Prostate gland (tissue), 2 donors: ENCODE measurements at regions not wholly inside any gene's neighbourhood (a gene's known extent, or its start where the extent isn't known, plus 50 kb on each side); places are given as distances from the start of the nearest gene placed in this dataset.

Experiments
- DNase-seq: peaks from one replicate; pipeline ENCODE4 v3.0.0-alpha.2; 2019; ENCODE audit warnings: low spot score
- H3K27ac ChIP-seq, 2 donors: fragments of 200-600 bp; sonication (generic); 2 replicates each; pipeline ENCODE4 v1.5.1; 2017 to 2019
- H3K27me3 ChIP-seq: fragments of 200-600 bp; sonication (generic); replicated peaks from 2 replicates; pipeline ENCODE4 v1.5.1; 2019; ENCODE audit not compliant: insufficient read depth
- H3K36me3 ChIP-seq, 2 donors: fragments of 200-600 bp; sonication (generic); 1 replicate in 1 of 2; 2 replicates in 1 of 2; pipeline versions ENCODE4 v1.5.1 to v1.8.1; 2017 to 2019
- H3K4me1 ChIP-seq: fragments of 200-600 bp; sonication (generic); replicated peaks from 2 replicates; pipeline ENCODE4 v1.5.1; 2019
- H3K4me3 ChIP-seq, 2 donors: fragments of 200-600 bp; sonication (generic); 2 replicates each; pipeline ENCODE4 v1.5.1; 2017 to 2019
- H3K9me3 ChIP-seq: fragments of 200-600 bp; sonication (generic); 2 replicates; pipeline ENCODE4 v1.5.1; 2017
- POLR2A ChIP-seq: fragments of 450-650 bp; IDR thresholded peaks from one replicate; pipeline ENCODE4 v1.6.1; 2016; ENCODE audit warnings: antibody characterized with exemption, mild to moderate bottlenecking
- POLR2AphosphoS5 ChIP-seq: sonication (generic); formaldehyde crosslinking; IDR thresholded peaks from one replicate; pipeline ENCODE4 v1.6.1; 2017; ENCODE audit warnings: antibody characterized with exemption
- WGBS: methylation state at CpG from one replicate; pipeline ENCODE4 v1.1.5; 2018; 5-methylcytosine and 5-hydroxymethylcytosine counted together
- intact Hi-C: fragments of 100-400 bp; cut with DNase I; formaldehyde crosslinking; loops from one replicate; pipeline ENCODE4 v1.14.2; 2022
- TF ChIP-seq, protein P1 (sequence below), 4 experiments: fragments of 200-600 bp in 2 of 4; fragments of 450-650 bp in 2 of 4; sonication (generic) in 2 of 4; IDR thresholded peaks; 1 replicate in 3 of 4; 2 replicates in 1 of 4; pipeline ENCODE4 v1.5.1; 2016 to 2019; ENCODE audit warnings: antibody characterized with exemption in 4 of 4, mild to moderate bottlenecking in 2 of 4, moderate library complexity in 2 of 4

DNA sequence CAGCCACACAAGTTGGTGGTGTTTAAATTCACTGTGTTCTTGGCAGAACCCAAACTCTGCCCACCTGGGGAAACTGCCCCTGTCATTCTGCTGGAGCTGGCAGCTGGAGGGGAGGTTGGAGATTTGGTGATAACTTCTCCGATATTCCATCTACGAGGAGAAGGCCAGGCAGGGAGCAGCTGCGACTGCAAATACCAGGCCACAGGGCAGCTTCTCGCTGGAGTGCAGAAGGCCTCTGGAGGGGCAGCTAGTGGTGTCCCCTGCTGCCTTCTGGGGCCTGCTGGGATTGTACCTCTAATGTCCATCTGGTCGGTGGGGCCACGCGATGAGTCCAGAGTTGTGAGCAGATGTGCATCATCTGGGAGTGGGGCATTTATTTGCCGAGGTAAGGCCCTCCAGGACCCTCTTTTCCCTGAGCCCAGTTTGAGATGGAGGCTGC, 98.9 kb downstream of the ACKR3 start:
- DNase-seq: no peak
- no peak for TF ChIP-seq POLR2A
- TF ChIP-seq POLR2AphosphoS5: no peak
- TF ChIP-seq, protein P1, sequence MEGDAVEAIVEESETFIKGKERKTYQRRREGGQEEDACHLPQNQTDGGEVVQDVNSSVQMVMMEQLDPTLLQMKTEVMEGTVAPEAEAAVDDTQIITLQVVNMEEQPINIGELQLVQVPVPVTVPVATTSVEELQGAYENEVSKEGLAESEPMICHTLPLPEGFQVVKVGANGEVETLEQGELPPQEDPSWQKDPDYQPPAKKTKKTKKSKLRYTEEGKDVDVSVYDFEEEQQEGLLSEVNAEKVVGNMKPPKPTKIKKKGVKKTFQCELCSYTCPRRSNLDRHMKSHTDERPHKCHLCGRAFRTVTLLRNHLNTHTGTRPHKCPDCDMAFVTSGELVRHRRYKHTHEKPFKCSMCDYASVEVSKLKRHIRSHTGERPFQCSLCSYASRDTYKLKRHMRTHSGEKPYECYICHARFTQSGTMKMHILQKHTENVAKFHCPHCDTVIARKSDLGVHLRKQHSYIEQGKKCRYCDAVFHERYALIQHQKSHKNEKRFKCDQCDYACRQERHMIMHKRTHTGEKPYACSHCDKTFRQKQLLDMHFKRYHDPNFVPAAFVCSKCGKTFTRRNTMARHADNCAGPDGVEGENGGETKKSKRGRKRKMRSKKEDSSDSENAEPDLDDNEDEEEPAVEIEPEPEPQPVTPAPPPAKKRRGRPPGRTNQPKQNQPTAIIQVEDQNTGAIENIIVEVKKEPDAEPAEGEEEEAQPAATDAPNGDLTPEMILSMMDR (IDR thresholded peaks at IDR 0.05): no peak
- no peaks in the 10 kb centered on the region for H3K4me1 ChIP-seq
- no peak overlapping the region for H3K27ac ChIP-seq
- no peaks in the 10 kb centered on the region for H3K36me3 ChIP-seq
- intact Hi-C loops: no loop called here
- H3K9me3 ChIP-seq: no peaks in the 10 kb centered on the region
- no peaks in the 10 kb centered on the region for H3K27me3 ChIP-seq
- no peak overlapping the region for H3K4me3 ChIP-seq
- 95% methylated on average over 8 of the region's 8 CpGs for WGBS

DNA sequence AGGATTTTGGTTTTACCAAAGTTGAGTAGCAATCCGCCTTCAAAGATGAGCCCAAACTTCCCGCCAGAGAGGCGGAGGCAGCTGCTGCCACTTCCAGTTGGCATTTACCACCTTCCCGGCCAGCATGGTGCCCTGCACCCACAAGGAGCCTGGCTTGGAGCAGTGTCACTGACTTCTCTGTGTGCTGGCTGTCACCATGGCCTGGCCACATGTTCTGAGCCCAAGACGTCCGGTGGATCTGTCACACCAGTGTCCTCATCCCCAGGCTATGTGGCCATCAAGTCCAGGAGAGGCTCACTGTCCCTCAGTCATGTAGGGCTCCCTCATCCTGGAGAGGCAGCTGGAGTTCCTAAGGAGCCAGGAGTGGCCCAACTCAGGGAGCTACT, 100.6 kb downstream of the ACKR3 start:
- no peaks in the 10 kb centered on the region for H3K36me3 ChIP-seq
- no peak for DNase-seq
- TF ChIP-seq, protein P1 (IDR thresholded peaks at IDR 0.05): no peak
- no peak for TF ChIP-seq POLR2A
- TF ChIP-seq POLR2AphosphoS5: no peak
- 98% methylated on average over 6 of the region's 6 CpGs for WGBS
- no peak overlapping the region for H3K4me3 ChIP-seq
- H3K9me3 ChIP-seq: no peaks in the 10 kb centered on the region
- H3K27me3 ChIP-seq: no peaks in the 10 kb centered on the region
- H3K27ac ChIP-seq: no peak overlapping the region
- intact Hi-C loops: no loop called here
- H3K4me1 ChIP-seq: no peaks in the 10 kb centered on the region

DNA sequence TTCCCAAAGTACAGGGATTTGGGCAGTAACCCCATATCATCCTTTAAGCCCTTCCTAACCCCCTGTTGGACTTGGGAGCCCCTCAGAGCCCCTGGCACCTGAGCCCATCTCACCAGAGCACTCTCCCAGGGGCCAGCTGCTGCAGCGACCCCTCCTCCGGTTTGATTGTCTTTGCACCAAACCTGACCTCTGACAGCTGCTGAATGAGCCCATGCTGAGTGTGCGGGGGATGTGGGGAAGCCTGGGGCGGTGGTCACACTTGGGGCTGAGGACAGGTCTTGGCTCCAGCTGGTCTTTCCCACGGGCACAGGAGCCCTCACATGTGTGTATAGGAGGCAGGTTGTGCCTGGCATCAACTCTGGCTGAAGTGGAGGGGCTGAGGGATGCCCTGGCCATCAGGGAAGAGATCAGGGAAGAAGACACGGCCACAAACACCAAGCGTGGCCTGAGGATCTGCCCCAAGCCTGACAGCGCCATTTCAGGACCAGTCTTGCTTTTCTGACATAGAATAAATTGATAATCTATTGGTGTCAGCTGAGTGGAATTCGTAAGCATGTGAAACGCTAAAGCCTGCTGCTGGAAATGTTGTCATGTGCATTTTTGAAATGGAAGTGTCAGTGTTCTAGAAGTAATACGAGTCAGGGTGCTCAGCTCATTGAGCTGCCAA, 102.4 kb downstream of the ACKR3 start:
- intact Hi-C loops: no loop called here
- H3K4me3 ChIP-seq: no peak overlapping the region
- no peaks in the 10 kb centered on the region for H3K4me1 ChIP-seq
- no peaks in the 10 kb centered on the region for H3K27me3 ChIP-seq
- TF ChIP-seq POLR2A (no peak), POLR2AphosphoS5 (no peak)
- TF ChIP-seq, protein P1 (IDR thresholded peaks at IDR 0.05): no peak
- H3K27ac ChIP-seq: no peak overlapping the region
- H3K9me3 ChIP-seq: no peaks in the 10 kb centered on the region
- WGBS: 96% methylated on average over 11 of the region's 11 CpGs
- no peaks in the 10 kb centered on the region for H3K36me3 ChIP-seq
- DNase-seq: no peak

DNA sequence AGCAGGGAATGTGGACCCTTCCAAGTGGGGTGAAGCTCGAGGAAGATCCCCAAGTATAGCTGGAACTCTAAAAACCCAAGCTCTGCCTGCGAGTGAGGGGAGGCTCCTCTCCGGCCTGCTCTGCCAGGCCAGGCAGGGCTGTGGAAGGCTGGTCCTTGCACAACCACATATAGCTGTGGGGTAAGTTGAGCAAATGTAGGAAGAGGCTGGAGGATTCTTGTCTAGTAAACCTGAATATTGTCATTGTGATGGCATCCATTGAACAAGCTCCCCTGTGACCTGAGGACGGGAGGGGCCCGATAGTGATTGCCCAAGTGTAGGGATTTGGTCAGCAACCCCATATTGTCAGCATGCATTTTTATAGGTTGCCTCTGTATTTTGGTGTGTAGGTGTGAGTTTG, 103.0 kb downstream of the ACKR3 start:
- 96% methylated on average over 5 of the region's 5 CpGs for WGBS
- intact Hi-C loops: no loop called here
- Histone ChIP-seq H3K36me3 (no peaks in the 10 kb centered on the region), H3K9me3 (no peaks in the 10 kb centered on the region), H3K27me3 (no peaks in the 10 kb centered on the region), H3K4me3 (no peak overlapping the region), H3K4me1 (no peaks in the 10 kb centered on the region), H3K27ac (no peak overlapping the region)
- TF ChIP-seq POLR2AphosphoS5 (no peak), POLR2A (no peak)
- TF ChIP-seq, protein P1 (IDR thresholded peaks at IDR 0.05): no peak
- no peak for DNase-seq

DNA sequence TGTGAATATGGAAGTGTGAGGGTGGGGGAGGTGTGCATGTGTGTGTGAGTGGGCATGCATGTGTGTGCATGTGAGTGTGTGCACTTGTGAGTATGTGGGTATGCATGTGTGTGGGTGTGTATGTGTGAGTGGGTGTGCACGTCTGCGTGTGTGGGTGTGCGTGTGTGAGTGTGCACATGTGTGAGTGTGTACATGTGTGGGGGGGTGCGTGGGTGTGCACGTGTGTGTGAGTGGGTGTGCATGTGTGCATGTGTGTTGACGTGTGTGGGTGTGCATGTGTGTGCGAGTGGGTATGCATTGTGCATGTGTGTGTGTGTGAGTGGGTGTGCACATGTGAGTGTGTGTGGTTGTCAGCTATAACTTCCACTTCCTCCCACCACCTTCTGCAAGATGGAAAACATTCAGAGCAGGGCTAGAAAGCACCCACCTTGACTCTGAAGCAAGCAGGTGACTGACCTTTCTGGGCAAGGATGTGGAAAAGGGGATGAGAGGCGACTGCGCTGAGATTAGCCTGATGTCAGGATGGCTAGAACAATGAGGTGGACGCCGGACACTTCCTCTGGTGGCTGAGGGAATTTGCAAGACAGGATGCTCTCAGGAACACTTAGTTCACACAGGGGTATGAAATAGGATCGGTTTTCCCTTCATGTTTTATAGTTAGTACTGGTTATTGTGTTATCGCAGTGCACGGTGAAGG, 103.6 kb downstream of the ACKR3 start:
- Histone ChIP-seq H3K9me3 (no peaks in the 10 kb centered on the region), H3K4me1 (no peaks in the 10 kb centered on the region), H3K36me3 (no peaks in the 10 kb centered on the region), H3K4me3 (no peak overlapping the region), H3K27ac (no peak overlapping the region), H3K27me3 (no peaks in the 10 kb centered on the region)
- WGBS: 79% methylated on average over 14 of the region's 14 CpGs
- no peak for DNase-seq
- TF ChIP-seq POLR2A: no peak
- no peak for TF ChIP-seq POLR2AphosphoS5
- TF ChIP-seq, protein P1 (IDR thresholded peaks at IDR 0.05): no peak
- intact Hi-C loops: no loop called here
